ENCODE measurements at regions not wholly inside any gene's neighbourhood (a gene's known extent, or its start where the extent isn't known, plus 50 kb on each side); places are given as distances from the start of the nearest gene placed in this dataset.

- Histone ChIP-seq H3K27ac (no peak overlapping the region), H3K36me3 (no peaks in the 10 kb centered on the region), H3K4me3 (no peak overlapping the region), H3K9me3 (no peaks in the 10 kb centered on the region), H3K27me3 (no peaks in the 10 kb centered on the region), H3K4me1 (no peaks in the 10 kb centered on the region)
- ATAC-seq (no peak), DNase-seq (no peak)
- TF ChIP-seq POLR2A (IDR thresholded peaks at IDR 0.05) (no peak), CTCF (IDR thresholded peaks at IDR 0.05) (no peak)
- 81% methylated on average over 11 of the region's 12 CpGs for WGBS (ENCODE audit: insufficient coverage, low coverage, low lambda C conversion rate, missing lambda C conversion rate)
- intact Hi-C loops (cut with DNase I), result no loop called here
Observed at GRCh38 chr20:48393737-48394314, 434.0 kb downstream of the PREX1 start.

GRCh38 chr20:48393311-48393685, 434.5 kb downstream of the PREX1 start:
- no peak for DNase-seq
- 80% methylated on average over 3 of the region's 8 CpGs for WGBS (ENCODE audit: insufficient coverage, low coverage, low lambda C conversion rate, missing lambda C conversion rate)
- Histone ChIP-seq H3K9me3 (no peaks in the 10 kb centered on the region), H3K27me3 (no peaks in the 10 kb centered on the region), H3K27ac (no peak overlapping the region), H3K4me1 (no peaks in the 10 kb centered on the region), H3K36me3 (no peaks in the 10 kb centered on the region), H3K4me3 (no peak overlapping the region)
- intact Hi-C loops (cut with DNase I), result no loop called here
- ATAC-seq, result no peak
- no peak for TF ChIP-seq CTCF (IDR thresholded peaks at IDR 0.05)
- no peak for TF ChIP-seq POLR2A (IDR thresholded peaks at IDR 0.05)

DNA sequence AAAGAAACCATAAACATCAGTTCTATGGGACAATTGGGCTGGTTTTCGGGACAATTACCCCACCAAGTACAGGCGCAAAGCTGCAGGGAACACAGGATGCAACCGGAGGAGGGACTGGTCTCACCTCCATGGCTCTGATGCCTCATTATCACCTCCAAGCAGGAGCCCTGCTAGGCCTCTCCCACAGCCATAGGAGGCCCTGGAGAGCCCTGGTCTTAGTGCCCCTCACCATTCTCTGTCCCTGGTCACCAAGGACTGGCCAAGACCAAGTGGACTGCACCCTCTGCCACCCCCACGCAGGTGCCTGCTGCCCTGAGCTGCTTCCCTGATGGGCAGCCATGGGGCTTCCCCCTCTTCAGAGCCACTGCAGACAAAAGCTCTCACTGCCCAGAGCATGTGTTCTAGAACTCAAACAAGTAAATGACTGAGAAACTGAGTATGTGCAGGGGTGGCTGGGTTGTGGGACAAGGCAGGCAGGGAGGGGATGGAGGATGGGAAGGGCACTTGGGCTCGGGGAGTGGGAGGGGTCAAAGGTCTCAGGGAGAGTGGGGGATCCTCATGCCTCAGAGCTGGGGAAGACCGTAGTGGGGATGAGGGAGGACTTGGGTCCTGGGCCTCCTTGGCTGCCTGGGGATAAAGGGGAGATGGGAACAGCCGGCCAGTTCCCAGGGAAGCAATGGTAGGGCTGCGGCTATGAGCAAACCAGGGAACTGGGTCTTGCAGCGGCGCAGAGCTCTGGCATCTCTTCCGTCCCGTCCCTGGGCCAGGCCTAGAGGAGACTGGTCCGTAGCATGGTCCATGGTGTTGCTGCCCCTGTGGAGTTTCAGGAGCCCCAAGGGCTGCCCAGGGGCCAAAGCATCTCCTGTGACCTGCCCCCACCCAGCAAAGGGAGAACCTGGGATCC, 435.1 kb downstream of the PREX1 start:
- Histone ChIP-seq H3K27ac (no peak overlapping the region), H3K27me3 (no peaks in the 10 kb centered on the region), H3K4me3 (no peak overlapping the region), H3K36me3 (no peaks in the 10 kb centered on the region), H3K4me1 (no peaks in the 10 kb centered on the region), H3K9me3 (no peaks in the 10 kb centered on the region)
- TF ChIP-seq CTCF (IDR thresholded peaks at IDR 0.05) (no peak), POLR2A (IDR thresholded peaks at IDR 0.05) (no peak)
- WGBS (ENCODE audit: insufficient coverage, low coverage, low lambda C conversion rate, missing lambda C conversion rate), result 78% methylated on average over 3 of the region's 13 CpGs
- ATAC-seq (peak in 1 of 4 donors; percentile 10), DNase-seq (no peak)
- intact Hi-C loops (cut with DNase I), result no loop called here

DNA sequence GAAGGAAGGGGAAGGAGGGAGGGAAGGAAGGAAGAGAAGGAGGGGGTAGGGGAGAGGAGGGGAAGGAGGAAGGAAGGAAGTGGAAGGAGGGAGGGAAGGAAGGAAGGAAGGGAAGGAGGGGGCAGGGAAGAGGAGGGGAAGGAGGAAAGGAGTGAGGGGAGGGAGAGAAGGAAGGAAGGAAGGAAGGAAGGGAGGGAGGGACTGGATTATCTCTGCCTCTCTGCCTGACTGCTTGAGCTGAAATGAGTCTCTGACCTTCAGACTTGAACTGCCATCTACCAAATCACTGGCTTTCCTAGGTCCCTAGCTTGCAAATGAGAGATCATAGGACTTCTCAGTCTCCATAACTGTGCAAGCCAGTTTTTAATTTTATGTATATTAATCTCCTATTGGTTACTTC, 436.8 kb downstream of the PREX1 start:
- no peaks in the 10 kb centered on the region for H3K36me3 ChIP-seq
- H3K27ac ChIP-seq, result no peak overlapping the region
- DNase-seq, result no peak
- no peaks in the 10 kb centered on the region for H3K4me1 ChIP-seq
- TF ChIP-seq CTCF (IDR thresholded peaks at IDR 0.05) (no peak), POLR2A (IDR thresholded peaks at IDR 0.05) (no peak)
- no peak for ATAC-seq
- intact Hi-C loops (cut with DNase I), result no loop called here
- H3K4me3 ChIP-seq, result no peak overlapping the region
- no peaks in the 10 kb centered on the region for H3K9me3 ChIP-seq
- H3K27me3 ChIP-seq, result no peaks in the 10 kb centered on the region

Data from right lobe of liver (tissue), 6 donors.